K562 (cell line): ENCODE measurements at regions not wholly inside any gene's neighbourhood (a gene's known extent, or its start where the extent isn't known, plus 50 kb on each side); places are given as distances from the start of the nearest gene placed in this dataset.

Experiments used
- ATAC-seq: fragments of 200-7000 bp; cut with Tn5 transposase; 3 replicates; pipeline ENCODE4 v1.9.1; 2020; ENCODE audit warnings: moderate library complexity
- BruUV-seq: library from RNA; stranded (reverse); fragments of 400-500 nt; replicated peaks from 2 replicates; lab custom pipeline; 2021; lab: Mats Ljungman, UMichigan
- CTCF ChIA-PET: fragments of 300-600 bp; formaldehyde crosslinking; extraction: SDS; loops from one replicate; lab custom pipeline; 2021; ENCODE audit warnings: low intra/inter-chr PET ratio; lab: Yijun Ruan, JAX
- POLR2A ChIA-PET: fragments of 300-600, 350-650 bp; sonication (Branson Sonifier 250); formaldehyde crosslinking; extraction: SDS; loops from one replicate; lab custom pipeline; 2021; ENCODE audit warnings: antibody characterized with exemption, inconsistent platforms; lab: Yijun Ruan, JAX
- DNase-seq, 4 experiments: peaks; one replicate each; pipeline versions ENCODE4 v3.0.0 to v3.0.0-alpha.2; 2011 to 2018; ENCODE audit warnings: low spot score in 3 of 4, mixed read lengths in 3 of 4; ENCODE audit errors: extremely low read depth in 1 of 4
- FAIRE-seq: peaks from 2 replicates; lab custom pipeline; 2011; peaks lifted over from hg19 to GRCh38; lab: Jason Lieb, UNC
- H2AFZ ChIP-seq: 2 replicates; pipeline ENCODE4 v1.6.0; 2011; ENCODE audit warnings: low read depth, low read length, control low read depth, inconsistent platforms
- H3K27ac ChIP-seq: fragments of 200-600 bp; 3 replicates; pipeline ENCODE4 v1.8.0; 2011; ENCODE audit warnings: low read depth, mild to moderate bottlenecking, control low read depth, inconsistent platforms, low read length, moderate library complexity, mixed read lengths; ENCODE audit errors: extremely low read depth
- H3K27me3 ChIP-seq, 2 experiments: fragments of 300-600 bp in 1 of 2; 2 replicates in 1 of 2; 3 replicates in 1 of 2; pipeline versions ENCODE4 v1.6.0 to v1.8.0; 2011; ENCODE audit warnings: inconsistent platforms in 2 of 2, low read length in 2 of 2, mild to moderate bottlenecking in 1 of 2, mixed read lengths in 1 of 2, moderate library complexity in 1 of 2; ENCODE audit not compliant: control insufficient read depth in 2 of 2, insufficient read depth in 2 of 2
- H3K36me3 ChIP-seq: fragments of 300-600 bp; 3 replicates; pipeline ENCODE4 v1.8.0; 2011; ENCODE audit warnings: mild to moderate bottlenecking, low read length, inconsistent platforms; ENCODE audit not compliant: control insufficient read depth, insufficient read depth
- H3K4me1 ChIP-seq, 2 experiments: fragments of 200-600 bp in 1 of 2; replicated peaks in 1 of 2; 2 replicates in 1 of 2; 3 replicates in 1 of 2; pipeline versions ENCODE4 v1.5.1 to v1.8.0; 2011; ENCODE audit warnings: inconsistent platforms in 2 of 2, low read length in 2 of 2, mild to moderate bottlenecking in 1 of 2, mixed read lengths in 1 of 2, moderate library complexity in 1 of 2; ENCODE audit not compliant: control insufficient read depth in 2 of 2, insufficient read depth in 2 of 2
- H3K4me2 ChIP-seq: 2 replicates; pipeline ENCODE4 v1.6.1; 2011; ENCODE audit warnings: low read length, control low read depth, inconsistent platforms, mixed read lengths; ENCODE audit not compliant: insufficient read depth
- H3K4me3 ChIP-seq: fragments of 200-600 bp; sonication (generic), shearing (Covaris generic); 2 replicates; pipeline ENCODE4 v1.5.1; 2016; ENCODE audit warnings: control low read depth, inconsistent platforms
- H3K79me2 ChIP-seq: fragments of 200-600 bp; 3 replicates; pipeline ENCODE4 v1.8.0; 2011; ENCODE audit warnings: low read length, inconsistent platforms; ENCODE audit not compliant: control insufficient read depth, insufficient read depth
- H3K9ac ChIP-seq, 2 experiments: 2 replicates each; pipeline versions ENCODE4 v1.6.0 to v1.6.1; 2011; ENCODE audit warnings: low read depth in 2 of 2, low read length in 2 of 2, control low read depth in 1 of 2, inconsistent platforms in 1 of 2, mild to moderate bottlenecking in 1 of 2, mixed read lengths in 1 of 2; ENCODE audit not compliant: insufficient read depth in 1 of 2
- H3K9me1 ChIP-seq: one replicate; pipeline ENCODE4 v1.6.0; 2011; ENCODE audit warnings: inconsistent platforms, mild to moderate bottlenecking, low read length, moderate library complexity; ENCODE audit not compliant: control insufficient read depth, insufficient read depth
- H3K9me3 ChIP-seq: replicated peaks from 2 replicates; pipeline ENCODE4 v1.5.1; 2011; ENCODE audit warnings: low read depth, low read length, inconsistent platforms; ENCODE audit not compliant: control insufficient read depth, insufficient read depth
- H4K20me1 ChIP-seq: replicated peaks from 2 replicates; pipeline ENCODE4 v1.6.1; 2011; ENCODE audit warnings: low read length, inconsistent platforms, mixed read lengths; ENCODE audit not compliant: control insufficient read depth, insufficient read depth
- AFF4 ChIP-seq: sonication (generic); formaldehyde crosslinking; IDR thresholded peaks from 2 replicates; pipeline ENCODE4 v1.8.0; 2023; ENCODE audit warnings: mild to moderate bottlenecking, missing genetic modification reagents
- BACH1 ChIP-seq: fragments of 200-800 bp; sonication (Bioruptor generic); IDR thresholded peaks from 2 replicates; pipeline ENCODE4 v1.6.1; 2016; ENCODE audit warnings: missing genetic modification characterization, missing compliant biosample characterization
- MLX ChIP-seq, 2 experiments: fragments of 450-650 bp in 1 of 2; sonication (generic) in 1 of 2; formaldehyde crosslinking; conservative IDR thresholded peaks; 2 replicates each; pipeline versions ENCODE4 v1.4.0 to v1.8.1; 2020 to 2022; ENCODE audit warnings: mild to moderate bottlenecking in 1 of 2, missing genetic modification reagents in 1 of 2
- MNT ChIP-seq, 2 experiments: fragments of 450-650 bp; conservative IDR thresholded peaks; 2 replicates each; pipeline ENCODE4 v1.6.1; 2017; ENCODE audit warnings: mild to moderate bottlenecking in 2 of 2, moderate library complexity in 2 of 2
- NCOA4 ChIP-seq: fragments of 450-650 bp; IDR thresholded peaks from 2 replicates; pipeline ENCODE4 v1.6.1; 2018; ENCODE audit warnings: mild to moderate bottlenecking; ENCODE audit not compliant: partially characterized antibody
- POLR2A ChIP-seq: fragments of 450-650 bp; conservative IDR thresholded peaks from 2 replicates; pipeline ENCODE4 v1.6.1; 2016
- ZFP36 ChIP-seq: fragments of 150-350 bp; IDR thresholded peaks from 2 replicates; pipeline ENCODE4 v1.6.1; 2018; ENCODE audit warnings: low read length, low read depth; ENCODE audit not compliant: partially characterized antibody
- ZNF318 ChIP-seq, 2 experiments: fragments of 450-650 bp; IDR thresholded peaks; 2 replicates each; pipeline ENCODE4 v1.6.1; 2016; ENCODE audit warnings: mild to moderate bottlenecking in 2 of 2, borderline replicate concordance in 1 of 2, low read depth in 1 of 2, moderate library complexity in 1 of 2
- WGBS: fragments of 100-300 bp; shearing (Covaris generic); methylation state at CpG from one replicate; pipeline ENCODE4 v1.1.6; 2016; ENCODE audit warnings: low coverage, mixed read lengths; ENCODE audit not compliant: insufficient coverage; ENCODE audit errors: missing lambda C conversion rate; 5-methylcytosine and 5-hydroxymethylcytosine counted together
- in situ Hi-C: fragments of 300-500 bp; cut with MboI; formaldehyde crosslinking; loops from 4 replicates; pipeline ENCODE4 v1.15.0; 2018; ENCODE audit warnings: inconsistent platforms, mixed read lengths
- intact Hi-C: fragments of 100-400 bp; cut with micrococcal nuclease; formaldehyde crosslinking; loops from 2 replicates; pipeline ENCODE4 v1.14.2; 2022

- ATAC-seq (no peak), DNase-seq (no peak), FAIRE-seq (no peak)
- H4K20me1 ChIP-seq: no peaks in the 10 kb centered on the region; the same call in 1 of the 2 replicates
- no peak overlapping the region for H3K9ac ChIP-seq
- H3K27ac ChIP-seq: no peak overlapping the region
- no peaks in the 10 kb centered on the region for H3K4me1 ChIP-seq
- no peaks in the 10 kb centered on the region for H3K79me2 ChIP-seq
- no peaks in the 10 kb centered on the region for H3K9me3 ChIP-seq
- CTCF ChIA-PET: no interaction called here
- no peaks in the 10 kb centered on the region for H3K36me3 ChIP-seq
- peaks cover 2 to 47% of the 10 kb centered on the region in 2 experiments; a peak in 3 of 5 replicates for H3K27me3 ChIP-seq
- 0% methylated on average over 8 of the region's 8 CpGs for WGBS
- in situ Hi-C loops (no loop called here), intact Hi-C loops (no loop called here)
- H3K4me3 ChIP-seq: no peak overlapping the region
- H3K4me2 ChIP-seq: no peak overlapping the region
- H3K9me1 ChIP-seq: no peaks in the 10 kb centered on the region
- no TSS peak for BruUV-seq
- POLR2A ChIA-PET: no interaction called here
- no peak overlapping the region for H2AFZ ChIP-seq
- TF ChIP-seq MLX (CRISPR knock-in tag; conservative IDR thresholded peaks at IDR 0.05): no peak
- no peak for TF ChIP-seq BACH1 (tag)
- no peak for TF ChIP-seq NCOA4
- TF ChIP-seq POLR2A: no peak
- TF ChIP-seq ZNF318 (IDR thresholded peaks at IDR 0.05; ENCODE audit: borderline replicate concordance in 1 of 2, low read depth in 1 of 2): no peak
- TF ChIP-seq ZFP36: no peak
- TF ChIP-seq AFF4 (CRISPR knock-in tag): no peak
- TF ChIP-seq MNT (conservative IDR thresholded peaks at IDR 0.05): no peak
These were observed 725.8 kb downstream of the BRD1 start for GRCh38 chr22:49101873-49102272.
